Activated CD4-positive, alpha-beta T cell treated with anti-CD3 and anti-CD28 coated beads for 36 hours (primary cell): ENCODE measurements at regions not wholly inside any gene's neighbourhood (a gene's known extent, or its start where the extent isn't known, plus 50 kb on each side); places are given as distances from the start of the nearest gene placed in this dataset.
A peak's percentile ranks its signal among the peaks of the same experiment; 100 is the strongest.

ENCODE experiments used
- ATAC-seq: fragments of 200-7000 bp; cut with Tn5 transposase; one replicate; pipeline ENCODE4 v1.10.0; 2021; ENCODE audit warnings: mild to moderate bottlenecking, moderate library complexity
- CTCF ChIA-PET: fragments of 350-600 bp; sonication (Branson Sonifier 250); formaldehyde crosslinking; loops from one replicate; lab custom pipeline; 2021; ENCODE audit warnings: antibody characterized with exemption; lab: Charles Lee
- POLR2A ChIA-PET: fragments of 350-600 bp; sonication (Branson Sonifier 250); formaldehyde crosslinking; loops from one replicate; lab custom pipeline; 2021; ENCODE audit warnings: antibody characterized with exemption, inconsistent platforms; lab: Charles Lee
- DNase-seq: peaks from one replicate; pipeline ENCODE4 v3.0.0-alpha.2; 2020
- H3K27ac Mint-ChIP-seq: one replicate; pipeline ENCODE4 v1.8.0; 2021; ENCODE audit warnings: mixed read lengths
- H3K27me3 Mint-ChIP-seq: one replicate; pipeline ENCODE4 v1.8.0; 2021; ENCODE audit warnings: mixed read lengths
- H3K36me3 Mint-ChIP-seq: one replicate; pipeline ENCODE4 v1.8.0; 2021; ENCODE audit warnings: low read depth, mixed read lengths
- H3K4me1 Mint-ChIP-seq: one replicate; pipeline ENCODE4 v1.8.0; 2021; ENCODE audit warnings: mixed read lengths
- H3K4me3 Mint-ChIP-seq: one replicate; pipeline ENCODE4 v1.8.0; 2021; ENCODE audit warnings: mild to moderate bottlenecking, moderate library complexity, mixed read lengths
- H3K9me3 Mint-ChIP-seq: one replicate; pipeline ENCODE4 v1.8.0; 2021; ENCODE audit warnings: low read depth, mixed read lengths
- intact Hi-C, 2 experiments: fragments of 100-400 bp; cut with DNase I in 1 of 2; cut with micrococcal nuclease in 1 of 2; formaldehyde crosslinking; loops; one replicate each; pipeline versions ENCODE4 v1.14.2 to v1.15.1; 2022 to 2024; cut with DNase I, micrococcal nuclease

DNA sequence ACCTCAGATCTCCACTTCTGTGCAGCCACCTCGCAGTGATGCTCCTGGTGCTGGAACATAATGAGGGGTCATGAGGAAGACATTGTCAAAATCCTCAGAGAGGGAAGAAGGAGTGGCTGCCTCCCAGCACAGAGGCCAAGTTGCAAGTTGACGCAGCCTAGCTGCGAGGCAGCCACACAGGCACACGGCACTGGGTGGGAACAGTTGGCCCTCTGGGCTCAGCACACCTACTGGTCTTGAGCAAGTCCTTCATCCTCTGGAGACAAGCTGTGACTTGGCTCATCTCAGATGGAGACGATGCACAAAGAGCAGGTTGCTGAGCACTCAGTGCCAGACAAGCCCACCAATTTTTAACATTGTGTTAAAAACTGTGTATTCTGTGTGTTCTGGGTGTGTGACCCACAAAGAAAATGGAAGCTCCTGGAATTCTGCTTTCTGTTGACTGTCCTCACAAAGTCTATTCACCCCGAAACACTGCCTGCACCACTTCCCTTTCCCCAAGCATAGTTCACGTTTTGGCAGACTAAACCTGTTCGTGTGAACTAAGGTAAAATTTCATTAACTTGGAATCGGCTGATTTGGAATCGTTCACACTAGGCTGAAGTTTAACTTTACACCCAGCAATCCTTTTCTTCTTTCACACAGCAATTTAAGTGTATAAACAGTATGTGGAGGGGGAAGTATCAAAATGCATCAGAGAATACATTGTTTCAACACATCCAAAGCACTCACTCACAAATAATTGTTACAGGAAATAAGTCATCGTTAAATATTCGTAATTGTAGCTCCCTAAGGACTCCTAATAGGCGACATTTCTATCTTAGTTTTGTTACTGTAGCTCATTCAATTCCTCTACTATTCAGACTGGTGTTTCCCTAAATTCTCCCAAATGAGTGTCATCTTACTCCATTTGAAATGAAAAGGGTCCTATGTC lies 266.6 kb upstream of the ID2 start:
- intact Hi-C loops, result no loop called here
- no peaks in the 10 kb centered on the region for H3K9me3 Mint-ChIP-seq
- DNase-seq (no peak), ATAC-seq (no peak)
- ChIA-PET CTCF (interaction anchor here (0.6 kb wide), 2 partner anchors 164 to 278 kb away, joined by 3 read pairs; no protein-coding TSS in a partner anchor), POLR2A (interaction anchor here (1.1 kb wide), 1 partner anchor 99 kb away, joined by 3 read pairs; no protein-coding TSS in a partner anchor)
- peaks cover 6% of the 10 kb centered on the region for H3K27me3 Mint-ChIP-seq
- H3K4me1 Mint-ChIP-seq, result peaks cover under 1% of the 10 kb centered on the region
- no peak overlapping the region for H3K27ac Mint-ChIP-seq
- H3K36me3 Mint-ChIP-seq, result no peaks in the 10 kb centered on the region
- H3K4me3 Mint-ChIP-seq, result no peak overlapping the region

DNA sequence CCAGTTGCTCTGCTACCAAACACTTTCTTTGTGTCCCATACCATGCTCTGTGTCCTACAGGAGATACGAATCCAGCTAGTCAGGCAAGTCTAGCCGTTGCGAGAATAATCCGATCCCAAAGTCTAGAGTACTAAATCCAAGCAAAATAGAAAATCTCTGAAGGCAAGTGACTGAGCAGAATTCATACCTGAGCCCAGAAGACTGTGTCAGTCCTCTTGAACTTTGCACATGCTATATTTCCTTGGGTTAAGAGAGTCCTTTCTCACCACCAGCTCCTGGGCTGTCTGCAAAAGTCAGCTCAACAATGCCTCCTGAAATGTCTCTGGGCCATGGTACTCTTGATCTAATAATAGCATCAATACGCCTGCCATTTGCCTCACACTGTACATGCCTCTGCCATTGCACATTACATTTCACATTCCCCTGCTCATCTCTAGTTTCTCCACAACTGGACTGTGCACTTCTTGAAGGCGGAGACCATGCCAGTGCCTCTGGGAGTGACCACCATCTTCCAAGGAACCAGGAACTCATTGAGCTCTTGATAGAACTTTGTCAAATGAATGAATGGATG lies 265.8 kb upstream of the ID2 start:
- Mint-ChIP-seq H3K9me3 (no peaks in the 10 kb centered on the region), H3K27me3 (peaks cover 5% of the 10 kb centered on the region), H3K27ac (no peak overlapping the region), H3K36me3 (no peaks in the 10 kb centered on the region), H3K4me1 (no peaks in the 10 kb centered on the region), H3K4me3 (no peak overlapping the region)
- POLR2A ChIA-PET, result interaction anchor here (1.1 kb wide), 1 partner anchor 99 kb away, joined by 3 read pairs; no protein-coding TSS in a partner anchor
- no peak for DNase-seq
- CTCF ChIA-PET, result interaction anchor here (0.6 kb wide), 3 partner anchors 7 to 163 kb away, joined by 3 to 4 read pairs (median 3); no protein-coding TSS in a partner anchor
- intact Hi-C loops, result no loop called here
- ATAC-seq, result no peak

DNA sequence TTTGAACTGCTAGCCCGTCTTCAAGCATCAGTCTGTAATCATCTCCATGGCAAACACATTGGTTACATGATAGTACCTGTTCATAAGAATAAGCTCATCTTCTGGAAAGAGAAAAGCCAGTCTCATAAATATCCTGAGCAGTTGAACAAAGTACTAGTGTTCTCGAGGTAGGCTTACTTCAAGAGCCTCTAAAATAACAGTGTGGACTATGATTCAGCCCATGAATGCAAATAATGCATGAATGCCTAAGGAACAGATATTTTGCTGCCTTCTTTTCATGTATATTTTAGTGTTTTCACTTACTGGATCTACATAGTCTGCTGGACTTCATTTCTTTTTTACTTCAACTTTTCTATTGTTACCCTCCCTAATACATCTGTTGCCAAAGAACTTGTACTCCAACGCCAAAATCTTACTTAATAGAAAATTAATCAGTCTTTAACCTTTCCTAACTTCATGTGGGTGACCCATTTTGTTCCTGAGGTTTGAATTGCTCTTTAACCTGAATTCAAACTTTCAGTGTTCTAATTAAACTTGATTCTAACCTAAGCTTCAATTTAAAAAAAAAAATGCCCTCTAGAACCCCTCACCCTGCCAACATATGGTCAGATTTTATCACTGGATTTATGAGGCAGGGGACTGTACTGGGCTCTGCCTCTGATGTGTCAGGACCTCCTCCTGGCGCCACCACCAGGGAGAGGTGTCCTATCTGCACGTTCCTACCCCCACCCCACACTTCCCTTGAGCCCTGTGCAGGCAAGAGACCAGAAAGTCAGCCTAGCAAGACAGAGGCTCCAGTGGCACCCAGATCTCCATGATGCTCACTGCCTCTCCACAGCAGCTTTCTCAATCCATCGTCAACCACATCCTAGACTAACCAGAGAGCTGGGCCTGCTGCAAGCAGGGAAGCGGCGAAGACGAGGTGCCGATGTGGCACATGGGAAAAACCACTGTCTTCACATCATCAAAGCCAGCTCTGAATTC lies 264.7 kb upstream of the ID2 start:
- Mint-ChIP-seq H3K9me3 (no peaks in the 10 kb centered on the region), H3K36me3 (no peaks in the 10 kb centered on the region), H3K4me1 (no peaks in the 10 kb centered on the region), H3K27ac (no peak overlapping the region), H3K4me3 (no peak overlapping the region), H3K27me3 (peaks cover 4% of the 10 kb centered on the region)
- intact Hi-C loops, result no loop called here
- POLR2A ChIA-PET, result interaction anchor here (0.6 kb wide), 1 partner anchor 217 kb away, joined by 3 read pairs; no protein-coding TSS in a partner anchor
- CTCF ChIA-PET, result interaction anchor here (0.6 kb wide), 2 partner anchors 8 to 15 kb away, joined by 3 to 4 read pairs; no protein-coding TSS in a partner anchor
- ATAC-seq, result no peak
- no peak for DNase-seq

DNA sequence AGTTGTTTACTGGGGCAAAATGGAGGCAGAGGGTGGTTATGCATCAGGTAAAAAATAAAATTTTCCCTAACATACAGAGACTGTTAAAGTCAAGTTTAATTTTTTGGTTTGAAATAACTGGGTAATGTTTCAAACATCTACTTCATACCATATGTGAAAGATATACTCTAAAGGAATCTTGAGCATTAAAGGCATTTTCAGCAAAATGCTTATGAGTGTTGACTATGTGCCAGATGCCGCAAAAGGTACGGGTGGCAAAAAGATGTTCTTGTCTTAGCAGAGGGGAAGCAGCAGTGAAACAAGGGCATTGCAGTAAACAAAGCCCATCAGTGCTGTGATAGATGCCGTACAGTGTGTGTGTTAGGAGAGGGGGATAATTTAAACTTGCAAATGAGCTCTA lies 263.1 kb upstream of the ID2 start:
- ATAC-seq, result no peak
- ChIA-PET CTCF (no interaction called here), POLR2A (no interaction called here)
- Mint-ChIP-seq H3K27me3 (peaks cover 2% of the 10 kb centered on the region), H3K4me3 (no peak overlapping the region), H3K9me3 (no peaks in the 10 kb centered on the region), H3K27ac (no peak overlapping the region), H3K4me1 (no peaks in the 10 kb centered on the region), H3K36me3 (no peaks in the 10 kb centered on the region)
- intact Hi-C loops, result no loop called here
- DNase-seq, result no peak

DNA sequence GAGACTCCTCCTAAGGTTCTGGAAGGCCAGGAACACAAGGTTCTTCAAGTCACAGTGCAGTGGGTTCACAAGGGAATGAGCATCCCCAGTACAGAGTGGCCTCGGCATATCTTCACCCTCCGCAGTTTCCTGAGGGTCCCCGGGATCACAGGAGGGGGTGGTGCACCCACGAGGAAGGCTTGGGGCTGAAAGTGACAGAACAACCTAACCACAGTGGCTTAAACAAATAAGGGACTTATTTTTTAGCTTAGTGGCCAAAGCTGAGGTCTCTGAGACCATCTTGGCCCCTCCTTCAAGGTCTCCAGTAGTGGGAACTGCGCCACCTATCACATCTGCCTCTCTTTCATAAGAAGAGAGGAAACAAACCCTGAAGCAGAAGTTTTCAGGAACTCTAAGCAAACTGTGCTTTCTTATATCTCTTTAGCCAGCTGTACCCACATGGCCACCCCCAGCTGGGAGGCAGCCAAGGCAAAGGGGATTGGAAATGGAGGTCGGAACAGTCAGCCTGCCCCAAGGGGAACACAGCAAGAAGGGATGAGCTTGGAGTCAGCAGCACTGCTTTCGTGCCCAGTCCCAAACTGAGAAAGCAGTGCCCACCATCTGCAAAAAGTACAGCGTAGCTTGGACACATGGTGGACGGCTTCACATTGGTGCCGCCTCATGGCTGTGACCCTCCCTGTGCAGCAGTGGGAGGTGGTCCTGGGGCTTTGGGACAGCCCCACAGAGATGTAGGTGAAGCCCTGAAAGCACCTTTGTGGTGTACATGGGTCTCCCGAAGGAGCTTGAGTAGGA lies 260.0 kb upstream of the ID2 start:
- Mint-ChIP-seq H3K9me3 (no peaks in the 10 kb centered on the region), H3K27me3 (peaks cover 2% of the 10 kb centered on the region), H3K27ac (no peak overlapping the region), H3K36me3 (no peaks in the 10 kb centered on the region), H3K4me1 (peaks cover 5% of the 10 kb centered on the region), H3K4me3 (no peak overlapping the region)
- CTCF ChIA-PET, result interaction anchor here (2.4 kb wide), 1 partner anchor 13 kb away, joined by 7 read pairs; no protein-coding TSS in a partner anchor
- ATAC-seq, result no peak
- POLR2A ChIA-PET, result no interaction called here
- DNase-seq, result no peak
- intact Hi-C loops, result no loop called here

DNA sequence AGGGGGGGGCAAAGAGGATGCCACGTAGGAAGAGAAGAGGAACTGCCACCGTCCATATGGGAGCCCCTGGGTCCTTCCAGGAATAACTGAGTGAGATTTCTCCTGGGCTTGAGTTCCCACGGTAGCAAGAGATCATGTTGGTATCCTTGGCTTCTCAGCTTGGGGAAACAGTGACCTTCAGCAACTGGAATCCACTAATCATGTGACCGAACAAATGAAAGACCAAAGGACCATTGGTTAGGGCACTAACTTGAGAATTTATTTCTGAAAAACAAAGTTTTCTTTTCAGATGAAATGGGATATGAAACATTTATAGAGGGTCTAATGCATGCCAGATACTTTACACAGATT lies 259.4 kb upstream of the ID2 start:
- Mint-ChIP-seq H3K4me1 (peaks cover 5% of the 10 kb centered on the region), H3K36me3 (no peaks in the 10 kb centered on the region), H3K9me3 (no peaks in the 10 kb centered on the region), H3K4me3 (no peak overlapping the region), H3K27ac (no peak overlapping the region), H3K27me3 (peaks cover 2% of the 10 kb centered on the region)
- DNase-seq, result no peak
- CTCF ChIA-PET, result interaction anchor here (0.6 to 2.4 kb wide), 2 partner anchors 13 to 532 kb away, joined by 3 to 7 read pairs; no protein-coding TSS in a partner anchor
- intact Hi-C loops, result no loop called here
- no peak for ATAC-seq
- POLR2A ChIA-PET, result no interaction called here

DNA sequence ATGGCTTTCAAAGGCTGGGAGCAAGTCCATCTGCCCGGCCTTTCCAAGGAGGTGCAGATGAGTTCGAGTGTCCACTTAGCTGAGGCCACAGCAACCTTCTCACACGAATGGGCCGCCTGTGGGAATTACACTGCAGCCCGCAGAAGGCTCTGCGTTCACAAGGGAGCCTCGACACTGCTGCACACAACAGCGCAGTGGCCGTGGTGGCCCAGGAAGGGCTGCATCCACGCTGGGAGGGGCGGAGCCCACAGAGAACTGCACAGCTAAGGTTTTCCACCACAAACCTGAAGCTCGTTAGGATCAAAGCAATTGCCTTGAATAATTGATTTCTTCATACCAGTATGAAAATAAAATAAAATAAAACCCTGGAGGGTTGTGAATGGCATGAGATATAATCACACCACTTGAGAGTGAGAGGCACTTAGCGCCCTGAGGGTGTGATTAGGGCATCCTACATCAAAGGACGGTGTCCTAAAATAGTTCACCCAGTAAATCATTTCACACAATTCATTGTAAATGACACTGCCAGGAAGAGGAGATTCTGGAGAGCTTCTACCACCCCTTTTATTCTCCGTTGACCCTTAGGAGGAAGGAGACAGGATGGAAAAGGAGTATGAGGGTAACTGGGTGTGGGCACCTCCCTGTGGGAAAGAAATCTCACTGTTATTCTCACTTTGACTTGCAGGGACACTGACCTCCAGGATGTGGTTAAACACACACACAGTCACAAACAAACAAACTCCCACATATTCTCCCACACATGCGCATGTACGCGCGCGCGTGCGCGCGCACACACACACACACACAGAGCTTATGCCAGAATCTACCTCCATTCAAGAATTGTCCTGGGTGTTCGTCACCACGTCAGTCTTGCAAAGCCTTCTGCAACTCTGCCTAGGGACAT lies 256.6 kb upstream of the ID2 start:
- peaks cover 2% of the 10 kb centered on the region for H3K27me3 Mint-ChIP-seq
- ChIA-PET POLR2A (no interaction called here), CTCF (interaction anchor here (1.3 kb wide), 1 partner anchor 118 kb away, joined by 6 read pairs; no protein-coding TSS in a partner anchor)
- no peak overlapping the region for H3K27ac Mint-ChIP-seq
- intact Hi-C loops, result no loop called here
- H3K9me3 Mint-ChIP-seq, result no peaks in the 10 kb centered on the region
- ATAC-seq (peak; percentile 23), DNase-seq (peak; percentile 30)
- no peaks in the 10 kb centered on the region for H3K36me3 Mint-ChIP-seq
- H3K4me3 Mint-ChIP-seq, result no peak overlapping the region
- peaks cover 5% of the 10 kb centered on the region for H3K4me1 Mint-ChIP-seq

DNA sequence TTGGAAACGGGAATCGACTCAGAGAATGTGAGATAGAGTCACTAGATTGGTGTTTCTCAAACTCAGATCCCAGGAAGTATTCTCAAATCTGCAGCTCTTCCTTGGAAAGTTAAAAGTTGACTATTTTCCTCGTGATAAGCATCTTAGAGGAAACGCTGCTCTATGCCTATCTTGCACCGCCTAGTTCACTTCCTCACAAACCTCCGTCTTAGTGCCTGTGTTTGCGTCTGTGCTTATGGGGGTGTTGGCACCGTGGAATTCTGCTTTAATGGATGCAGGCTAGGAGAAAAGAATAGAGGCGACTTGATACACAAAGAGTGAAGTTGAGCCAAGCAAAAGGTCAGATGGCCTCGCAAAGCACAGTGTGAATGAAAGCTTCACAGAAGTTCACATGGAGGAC lies 255.3 kb upstream of the ID2 start:
- Mint-ChIP-seq H3K27ac (no peak overlapping the region), H3K36me3 (no peaks in the 10 kb centered on the region), H3K27me3 (peaks cover 2% of the 10 kb centered on the region), H3K4me3 (no peak overlapping the region), H3K9me3 (no peaks in the 10 kb centered on the region), H3K4me1 (peaks cover 7% of the 10 kb centered on the region)
- intact Hi-C loops, result no loop called here
- CTCF ChIA-PET, result interaction anchor here (0.8 kb wide), 1 partner anchor 201 kb away, joined by 3 read pairs; no protein-coding TSS in a partner anchor
- ATAC-seq (no peak), DNase-seq (no peak)
- POLR2A ChIA-PET, result no interaction called here

DNA sequence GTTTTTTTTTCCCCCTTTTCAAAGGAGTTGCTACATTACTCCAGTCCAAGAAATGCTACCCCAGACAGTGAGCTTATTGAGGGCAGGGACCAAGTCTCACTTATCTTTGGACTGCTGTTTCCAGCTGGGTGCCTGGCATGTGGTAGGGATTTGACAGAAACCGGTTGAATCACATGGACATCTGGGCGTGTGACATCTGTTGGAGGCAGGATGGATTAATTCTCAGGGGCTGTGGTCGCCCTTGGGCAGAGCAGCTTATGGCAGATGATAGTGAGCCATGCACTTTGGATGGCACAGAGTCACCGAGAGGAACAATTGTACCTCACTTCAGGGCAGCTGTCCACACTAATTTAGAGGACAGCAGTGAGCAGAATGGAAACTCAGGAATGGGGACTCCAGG lies 254.6 kb upstream of the ID2 start:
- DNase-seq (no peak), ATAC-seq (no peak)
- H3K27me3 Mint-ChIP-seq, result no peaks in the 10 kb centered on the region
- H3K4me1 Mint-ChIP-seq, result peaks cover 7% of the 10 kb centered on the region
- no peaks in the 10 kb centered on the region for H3K36me3 Mint-ChIP-seq
- POLR2A ChIA-PET, result no interaction called here
- intact Hi-C loops, result no loop called here
- H3K9me3 Mint-ChIP-seq, result no peaks in the 10 kb centered on the region
- no peak overlapping the region for H3K27ac Mint-ChIP-seq
- H3K4me3 Mint-ChIP-seq, result no peak overlapping the region
- CTCF ChIA-PET, result interaction anchor here (0.8 kb wide), 1 partner anchor 200 kb away, joined by 3 read pairs; no protein-coding TSS in a partner anchor

DNA sequence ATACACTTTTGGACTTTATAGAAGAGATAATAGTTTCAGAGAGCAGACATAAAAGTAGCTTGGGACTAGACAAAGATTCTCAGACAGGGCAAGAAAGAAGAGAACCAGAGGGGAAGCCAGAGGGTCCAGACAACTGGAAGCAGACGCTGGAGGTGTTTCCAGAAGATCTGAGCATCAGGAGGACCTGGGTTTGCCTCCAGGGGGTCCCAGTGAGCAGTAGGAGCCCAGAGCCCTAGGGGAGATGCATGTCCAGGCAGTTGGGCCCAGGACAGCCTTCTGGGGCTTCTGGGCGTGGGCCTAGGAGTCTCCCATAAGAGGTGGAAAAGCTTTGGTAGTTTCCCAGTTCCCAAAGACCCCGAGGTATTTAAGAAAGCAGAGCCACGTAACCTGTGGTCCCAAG lies 251.2 kb upstream of the ID2 start:
- POLR2A ChIA-PET, result no interaction called here
- CTCF ChIA-PET, result no interaction called here
- Mint-ChIP-seq H3K36me3 (no peaks in the 10 kb centered on the region), H3K4me3 (no peak overlapping the region), H3K9me3 (no peaks in the 10 kb centered on the region), H3K27ac (no peak overlapping the region), H3K4me1 (peaks cover 16% of the 10 kb centered on the region), H3K27me3 (no peaks in the 10 kb centered on the region)
- ATAC-seq, result peak; percentile 39
- DNase-seq, result no peak
- intact Hi-C loops, result no loop called here
